ENCODE measurements at regions not wholly inside any gene's neighbourhood (a gene's known extent, or its start where the extent isn't known, plus 50 kb on each side); places are given as distances from the start of the nearest gene placed in this dataset.

- no peaks in the 10 kb centered on the region for H3K79me2 ChIP-seq (ENCODE audit: low read depth)
- peaks cover 27% of the 10 kb centered on the region for H3F3A ChIP-seq (ENCODE audit: low read depth)
- H3K27ac Mint-ChIP-seq = no peak overlapping the region
- DNase-seq (ENCODE audit: low spot score) = no peak
- H3K4me1 ChIP-seq = peaks cover 28% of the 10 kb centered on the region
- H3K9ac ChIP-seq = no peak overlapping the region
- H3K4me3 ChIP-seq = no peak overlapping the region
- no peaks in the 10 kb centered on the region for H4K20me1 ChIP-seq (ENCODE audit: low read depth)
- no peaks in the 10 kb centered on the region for H3K9me3 ChIP-seq (ENCODE audit: low read depth)
- H3K27ac ChIP-seq = no peak overlapping the region
- no peak overlapping the region for H3K4me3 Mint-ChIP-seq
- H3K36me3 ChIP-seq = no peaks in the 10 kb centered on the region
- no peaks in the 10 kb centered on the region for H3K36me3 Mint-ChIP-seq
- peaks cover 44% of the 10 kb centered on the region for H3K4me1 Mint-ChIP-seq
- no peak overlapping the region for H3K4me2 ChIP-seq
- H3K27me3 Mint-ChIP-seq (ENCODE audit: insufficient read depth, low read depth) = peaks cover 12% of the 10 kb centered on the region
- H3K27me3 ChIP-seq = no peaks in the 10 kb centered on the region
- no peaks in the 10 kb centered on the region for H3K9me3 Mint-ChIP-seq
- no peak overlapping the region for H2AFZ ChIP-seq (replicated peaks)
- TF ChIP-seq CTCF (IDR thresholded peaks at IDR 0.05) (no peak), EZH2phosphoT487 (IDR thresholded peaks at IDR 0.05) (no peak), EZH2 (IDR thresholded peaks at IDR 0.05) (no peak)
Observed at GRCh38 chr2:201953880-201954279, 79.8 kb upstream of the FZD7 start.

GRCh38 chr2:201955231-201955630 lies 78.4 kb upstream of the FZD7 start:
- H2AFZ ChIP-seq (replicated peaks) = no peak overlapping the region
- H3K9ac ChIP-seq = no peak overlapping the region
- no peak overlapping the region for H3K27ac ChIP-seq
- no peak overlapping the region for H3K4me2 ChIP-seq
- no peaks in the 10 kb centered on the region for H3K27me3 ChIP-seq
- H3K27ac Mint-ChIP-seq = no peak overlapping the region
- no peaks in the 10 kb centered on the region for H3K9me3 Mint-ChIP-seq
- TF ChIP-seq EZH2phosphoT487 (IDR thresholded peaks at IDR 0.05) (no peak), EZH2 (IDR thresholded peaks at IDR 0.05) (no peak), CTCF (IDR thresholded peaks at IDR 0.05) (no peak)
- H3K36me3 Mint-ChIP-seq = no peaks in the 10 kb centered on the region
- peaks cover 7% of the 10 kb centered on the region for H3K27me3 Mint-ChIP-seq (ENCODE audit: insufficient read depth, low read depth)
- H3K36me3 ChIP-seq = no peaks in the 10 kb centered on the region
- H4K20me1 ChIP-seq (ENCODE audit: low read depth) = no peaks in the 10 kb centered on the region
- DNase-seq (ENCODE audit: low spot score) = no peak
- peaks cover 16% of the 10 kb centered on the region for H3K4me1 ChIP-seq
- no peak overlapping the region for H3K4me3 Mint-ChIP-seq
- H3K4me3 ChIP-seq = no peak overlapping the region
- no peaks in the 10 kb centered on the region for H3K79me2 ChIP-seq (ENCODE audit: low read depth)
- peaks cover 22% of the 10 kb centered on the region for H3F3A ChIP-seq (ENCODE audit: low read depth)
- no peaks in the 10 kb centered on the region for H3K9me3 ChIP-seq (ENCODE audit: low read depth)
- H3K4me1 Mint-ChIP-seq = peaks cover 33% of the 10 kb centered on the region

GRCh38 chr2:201955702-201956141 lies 77.9 kb upstream of the FZD7 start:
- no peaks in the 10 kb centered on the region for H3K9me3 Mint-ChIP-seq

More at GRCh38 chr2:201955702-201956141, 77.9 kb upstream of the FZD7 start:
- no peak overlapping the region for H3K4me3 ChIP-seq
- no peaks in the 10 kb centered on the region for H3K36me3 ChIP-seq
- H3F3A ChIP-seq (ENCODE audit: low read depth) = peaks cover 23% of the 10 kb centered on the region
- Mint-ChIP-seq H3K27ac (no peak overlapping the region), H3K27me3 (ENCODE audit: insufficient read depth, low read depth) (peaks cover 7% of the 10 kb centered on the region), H3K36me3 (no peaks in the 10 kb centered on the region), H3K4me1 (peaks cover 36% of the 10 kb centered on the region), H3K4me3 (no peak overlapping the region)
- H3K4me1 ChIP-seq = peaks cover 21% of the 10 kb centered on the region
- no peak for TF ChIP-seq EZH2 (IDR thresholded peaks at IDR 0.05)
- TF ChIP-seq EZH2phosphoT487 (IDR thresholded peaks at IDR 0.05) = no peak
- no peak for TF ChIP-seq CTCF (IDR thresholded peaks at IDR 0.05)
- DNase-seq (ENCODE audit: low spot score) = no peak
- no peaks in the 10 kb centered on the region for H3K9me3 ChIP-seq (ENCODE audit: low read depth)
- H3K27me3 ChIP-seq = no peaks in the 10 kb centered on the region
- no peak overlapping the region for H2AFZ ChIP-seq (replicated peaks)
- H4K20me1 ChIP-seq (ENCODE audit: low read depth) = no peaks in the 10 kb centered on the region
- no peak overlapping the region for H3K9ac ChIP-seq
- no peak overlapping the region for H3K4me2 ChIP-seq
- H3K27ac ChIP-seq = no peak overlapping the region
- H3K79me2 ChIP-seq (ENCODE audit: low read depth) = no peaks in the 10 kb centered on the region

All from neural progenitor cell (in vitro differentiated cells).